Muscle layer of colon (tissue), 2 donors: ENCODE measurements at regions not wholly inside any gene's neighbourhood (a gene's known extent, or its start where the extent isn't known, plus 50 kb on each side); places are given as distances from the start of the nearest gene placed in this dataset.
"Not testable (repeated sequence)": the region's sequence is repeated elsewhere in the genome, so short reads cannot be mapped to it uniquely, and the experiment has no call there.

ENCODE experiments used
- H3K27ac ChIP-seq: one replicate; pipeline ENCODE4 v1.7.0; 2013; ENCODE audit warnings: low read depth, mild to moderate bottlenecking, low read length, moderate library complexity
- H3K27me3 ChIP-seq, 2 donors: one replicate each; pipeline ENCODE4 v1.7.0; 2013; ENCODE audit warnings: low read length in 2 of 2, mild to moderate bottlenecking in 2 of 2; ENCODE audit not compliant: insufficient read depth in 2 of 2, control insufficient read depth in 1 of 2
- H3K36me3 ChIP-seq: one replicate; pipeline ENCODE4 v1.7.0; 2013; ENCODE audit warnings: mild to moderate bottlenecking, low read length; ENCODE audit not compliant: insufficient read depth
- H3K4me1 ChIP-seq: one replicate; pipeline ENCODE4 v1.7.0; 2013; ENCODE audit warnings: mild to moderate bottlenecking, low read length; ENCODE audit not compliant: insufficient read depth
- H3K4me3 ChIP-seq, 2 donors: one replicate each; pipeline ENCODE4 v1.7.0; 2013; ENCODE audit warnings: low read length in 2 of 2, low read depth in 1 of 2, mild to moderate bottlenecking in 1 of 2, moderate library complexity in 1 of 2
- H3K9ac ChIP-seq: one replicate; pipeline ENCODE4 v1.7.0; 2013; ENCODE audit warnings: low read length
- H3K9me3 ChIP-seq: one replicate; pipeline ENCODE4 v1.7.0; 2013; ENCODE audit warnings: mild to moderate bottlenecking, low read length
- donor health status: abdominal sarcoma.
- donor health status: Adenocarcinoma of cecum.

- H3K36me3 ChIP-seq, result no peaks in the 10 kb centered on the region
- no peaks in the 10 kb centered on the region for H3K27me3 ChIP-seq
- peak overlapping the region; percentile 48 for H3K27ac ChIP-seq
- no peak overlapping the region for H3K9ac ChIP-seq
- no peaks in the 10 kb centered on the region for H3K9me3 ChIP-seq
- H3K4me1 ChIP-seq, result peaks cover 29% of the 10 kb centered on the region
- no peak overlapping the region for H3K4me3 ChIP-seq
These were observed 61.7 kb downstream of the CALM1 start for GRCh38 chr14:90458536-90458935.

GRCh38 chr14:90460136-90460535 lies 63.3 kb downstream of the CALM1 start:
- H3K4me1 ChIP-seq, result peaks cover 17% of the 10 kb centered on the region
- H3K9me3 ChIP-seq, result no peaks in the 10 kb centered on the region
- no peak overlapping the region for H3K27ac ChIP-seq
- no peaks in the 10 kb centered on the region for H3K27me3 ChIP-seq
- H3K4me3 ChIP-seq, result no peak overlapping the region
- no peak overlapping the region for H3K9ac ChIP-seq
- no peaks in the 10 kb centered on the region for H3K36me3 ChIP-seq

- Histone ChIP-seq H3K9ac (no peak overlapping the region), H3K27me3 (no peaks in the 10 kb centered on the region), H3K9me3 (no peaks in the 10 kb centered on the region), H3K27ac (no peak overlapping the region), H3K36me3 (no peaks in the 10 kb centered on the region), H3K4me1 (peaks cover 6% of the 10 kb centered on the region), H3K4me3 (no peak overlapping the region)
These were observed 64.6 kb downstream of the CALM1 start for GRCh38 chr14:90461425-90461824.

- no peak overlapping the region for H3K27ac ChIP-seq
- H3K9me3 ChIP-seq, result no peaks in the 10 kb centered on the region
- no peak overlapping the region for H3K4me3 ChIP-seq
- no peaks in the 10 kb centered on the region for H3K27me3 ChIP-seq
- no peaks in the 10 kb centered on the region for H3K4me1 ChIP-seq
- no peaks in the 10 kb centered on the region for H3K36me3 ChIP-seq
- H3K9ac ChIP-seq, result no peak overlapping the region
These were observed 67.7 kb downstream of the CALM1 start for GRCh38 chr14:90464481-90464880.

- no peak overlapping the region for H3K27ac ChIP-seq
- no peaks in the 10 kb centered on the region for H3K27me3 ChIP-seq
- H3K4me3 ChIP-seq, result no peak overlapping the region
These were observed 70.7 kb downstream of the CALM1 start for GRCh38 chr14:90467501-90467900.

GRCh38 chr14:90469416-90469815 lies 72.6 kb downstream of the CALM1 start:
- H3K36me3 ChIP-seq, H3K4me1 ChIP-seq, H3K27ac ChIP-seq, H3K4me3 ChIP-seq, H3K9me3 ChIP-seq, H3K9ac ChIP-seq, H3K27me3 ChIP-seq: not testable (repeated sequence)

More at GRCh38 chr14:90467501-90467900, 70.7 kb downstream of the CALM1 start:
- Histone ChIP-seq H3K4me1 (no peaks in the 10 kb centered on the region), H3K9ac (no peak overlapping the region), H3K36me3 (no peaks in the 10 kb centered on the region), H3K9me3 (no peaks in the 10 kb centered on the region)

- Histone ChIP-seq H3K9me3 (no peaks in the 10 kb centered on the region), H3K4me3 (no peak overlapping the region), H3K36me3 (no peaks in the 10 kb centered on the region), H3K27me3 (no peaks in the 10 kb centered on the region), H3K9ac (no peak overlapping the region), H3K27ac (no peak overlapping the region), H3K4me1 (no peaks in the 10 kb centered on the region)
These were observed 75.8 kb downstream of the CALM1 start for GRCh38 chr14:90472632-90473031.
